ENCODE measurements at regions not wholly inside any gene's neighbourhood (a gene's known extent, or its start where the extent isn't known, plus 50 kb on each side); places are given as distances from the start of the nearest gene placed in this dataset.

- no peaks in the 10 kb centered on the region for H3K27me3 ChIP-seq (ENCODE audit: insufficient read depth, low read length)
- H3K4me1 ChIP-seq (ENCODE audit: insufficient read depth, low read length): no peaks in the 10 kb centered on the region
- no peak overlapping the region for H3K4me3 ChIP-seq (ENCODE audit: insufficient read depth, low read length)
- H3K9me3 ChIP-seq (ENCODE audit: low read depth, low read length): no peaks in the 10 kb centered on the region
- no peaks in the 10 kb centered on the region for H3K79me2 ChIP-seq (ENCODE audit: insufficient read depth, low read length)
- H3K36me3 ChIP-seq (ENCODE audit: insufficient read depth, low read length): no peaks in the 10 kb centered on the region
- no peaks in the 10 kb centered on the region for H4K20me1 ChIP-seq (ENCODE audit: insufficient read depth, low read length)
- no peak overlapping the region for H3K27ac ChIP-seq (ENCODE audit: low read depth, low read length)
- no peak for DNase-seq (ENCODE audit: insufficient read length, low spot score, missing footprints)
- TF ChIP-seq CTCF (IDR thresholded peaks at IDR 0.05; ENCODE audit: extremely low read depth, low read depth, low read length): no peak
- no peak overlapping the region for H3K4me2 ChIP-seq (ENCODE audit: insufficient read depth, low read length)
- H2AFZ ChIP-seq (ENCODE audit: low read length): no peak overlapping the region
These were observed 539.9 kb downstream of the ZNF608 start for GRCh38 chr5:124206540-124206939.

DNA sequence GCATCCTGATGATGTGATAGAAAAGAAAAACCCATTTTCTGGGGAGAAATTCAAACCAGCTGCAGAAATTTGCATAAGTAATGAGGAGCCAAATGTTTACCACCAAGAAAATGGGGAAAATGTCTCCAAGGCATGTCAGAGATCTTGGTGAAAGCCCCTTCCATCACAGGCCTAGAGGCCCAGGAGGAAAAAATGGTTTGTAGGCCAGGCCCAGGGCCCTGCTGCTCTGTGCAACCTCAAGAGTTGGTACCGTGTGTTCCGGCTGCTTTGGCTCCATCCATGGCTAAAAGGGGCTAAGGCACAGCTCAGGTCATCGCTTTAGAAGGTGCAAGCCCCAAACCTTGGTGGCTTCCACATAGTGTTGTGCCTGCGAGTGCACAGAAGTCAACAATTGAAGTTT lies 543.1 kb downstream of the ZNF608 start:
- Histone ChIP-seq H3K79me2 (ENCODE audit: insufficient read depth, low read length) (no peaks in the 10 kb centered on the region), H3K4me1 (ENCODE audit: insufficient read depth, low read length) (no peaks in the 10 kb centered on the region), H3K9me3 (ENCODE audit: low read depth, low read length) (no peaks in the 10 kb centered on the region), H3K27me3 (ENCODE audit: insufficient read depth, low read length) (no peaks in the 10 kb centered on the region), H3K27ac (ENCODE audit: low read depth, low read length) (no peak overlapping the region), H3K4me3 (ENCODE audit: insufficient read depth, low read length) (no peak overlapping the region), H2AFZ (ENCODE audit: low read length) (no peak overlapping the region), H3K4me2 (ENCODE audit: insufficient read depth, low read length) (no peak overlapping the region), H4K20me1 (ENCODE audit: insufficient read depth, low read length) (no peaks in the 10 kb centered on the region), H3K36me3 (ENCODE audit: insufficient read depth, low read length) (no peaks in the 10 kb centered on the region)
- no peak for TF ChIP-seq CTCF (IDR thresholded peaks at IDR 0.05; ENCODE audit: extremely low read depth, low read depth, low read length)
- DNase-seq (ENCODE audit: insufficient read length, low spot score, missing footprints): no peak

DNA sequence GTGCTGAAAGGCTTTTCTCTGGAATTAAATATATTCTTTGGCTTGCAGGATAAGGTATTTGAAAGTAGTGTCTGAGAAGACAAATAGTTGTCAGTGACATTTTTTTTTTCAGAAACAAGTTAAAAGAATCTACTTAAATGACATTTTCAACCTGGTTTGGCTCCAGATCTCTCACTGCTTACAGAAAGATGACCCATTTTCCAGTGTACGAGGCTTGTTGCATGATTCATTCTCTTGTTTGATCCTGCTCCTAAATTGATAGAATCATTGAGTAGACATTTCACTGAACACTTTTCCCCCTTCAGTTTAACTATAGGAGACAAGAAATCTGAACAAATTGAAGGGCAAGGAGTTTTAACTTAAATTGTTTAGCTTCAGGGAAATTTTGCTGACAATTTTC lies 546.1 kb downstream of the ZNF608 start:
- no peak for TF ChIP-seq CTCF (IDR thresholded peaks at IDR 0.05; ENCODE audit: extremely low read depth, low read depth, low read length)
- Histone ChIP-seq H3K79me2 (ENCODE audit: insufficient read depth, low read length) (no peaks in the 10 kb centered on the region), H3K4me3 (ENCODE audit: insufficient read depth, low read length) (no peak overlapping the region), H3K27ac (ENCODE audit: low read depth, low read length) (no peak overlapping the region), H2AFZ (ENCODE audit: low read length) (no peak overlapping the region), H3K4me1 (ENCODE audit: insufficient read depth, low read length) (no peaks in the 10 kb centered on the region), H3K27me3 (ENCODE audit: insufficient read depth, low read length) (no peaks in the 10 kb centered on the region), H4K20me1 (ENCODE audit: insufficient read depth, low read length) (no peaks in the 10 kb centered on the region), H3K36me3 (ENCODE audit: insufficient read depth, low read length) (no peaks in the 10 kb centered on the region), H3K4me2 (ENCODE audit: insufficient read depth, low read length) (no peak overlapping the region), H3K9me3 (ENCODE audit: low read depth, low read length) (no peaks in the 10 kb centered on the region)
- DNase-seq (ENCODE audit: insufficient read length, low spot score, missing footprints): peak; percentile 57

- Histone ChIP-seq H3K27me3 (ENCODE audit: insufficient read depth, low read length) (no peaks in the 10 kb centered on the region), H2AFZ (ENCODE audit: low read length) (no peak overlapping the region), H3K9me3 (ENCODE audit: low read depth, low read length) (no peaks in the 10 kb centered on the region), H3K27ac (ENCODE audit: low read depth, low read length) (no peak overlapping the region), H3K36me3 (ENCODE audit: insufficient read depth, low read length) (no peaks in the 10 kb centered on the region), H3K4me1 (ENCODE audit: insufficient read depth, low read length) (no peaks in the 10 kb centered on the region), H4K20me1 (ENCODE audit: insufficient read depth, low read length) (no peaks in the 10 kb centered on the region), H3K4me2 (ENCODE audit: insufficient read depth, low read length) (no peak overlapping the region), H3K4me3 (ENCODE audit: insufficient read depth, low read length) (no peak overlapping the region), H3K79me2 (ENCODE audit: insufficient read depth, low read length) (no peaks in the 10 kb centered on the region)
- DNase-seq (ENCODE audit: insufficient read length, low spot score, missing footprints): no peak
- TF ChIP-seq CTCF (IDR thresholded peaks at IDR 0.05; ENCODE audit: extremely low read depth, low read depth, low read length): no peak
These were observed 546.5 kb downstream of the ZNF608 start for GRCh38 chr5:124199893-124200292.
